Colonic mucosa (tissue), 4 donors: ENCODE measurements at regions not wholly inside any gene's neighbourhood (a gene's known extent, or its start where the extent isn't known, plus 50 kb on each side); places are given as distances from the start of the nearest gene placed in this dataset.

Experiments used
- DNase-seq: peaks from one replicate; pipeline ENCODE4 v3.0.0-alpha.2; 2020
- H3K27ac ChIP-seq: fragments of 200-600 bp; one replicate; pipeline ENCODE4 v1.8.0; 2021
- H3K27me3 ChIP-seq: fragments of 200-600 bp; one replicate; pipeline ENCODE4 v1.8.0; 2021
- H3K36me3 ChIP-seq: fragments of 200-600 bp; one replicate; pipeline ENCODE4 v1.8.0; 2021
- H3K4me1 ChIP-seq: fragments of 200-600 bp; one replicate; pipeline ENCODE4 v1.8.0; 2021; ENCODE audit warnings: mild to moderate bottlenecking
- H3K4me3 ChIP-seq: fragments of 200-600 bp; one replicate; pipeline ENCODE4 v1.8.0; 2021
- H3K9ac ChIP-seq, 2 donors: one replicate each; pipeline ENCODE4 v1.7.0; 2013; ENCODE audit warnings: control low read depth in 2 of 2, low read depth in 2 of 2, low read length in 2 of 2
- H3K9me3 ChIP-seq: fragments of 200-600 bp; one replicate; pipeline ENCODE4 v1.8.0; 2021
- CTCF ChIP-seq: fragments of 200-600 bp; IDR thresholded peaks from one replicate; pipeline ENCODE4 v1.8.0; 2022; ENCODE audit warnings: antibody characterized with exemption, mild to moderate bottlenecking
- intact Hi-C: fragments of 100-400 bp; cut with DNase I; formaldehyde crosslinking; loops from one replicate; pipeline ENCODE4 v1.14.1; 2022
- donor health status: healthy.
- donor health status: DM: no; HTN: no; CAD: no.
- donor health status: DM: no; HTN: no; CAD: no.

- Histone ChIP-seq H3K36me3 (no peaks in the 10 kb centered on the region), H3K9ac (no peak overlapping the region), H3K4me3 (no peak overlapping the region), H3K9me3 (no peaks in the 10 kb centered on the region), H3K4me1 (no peaks in the 10 kb centered on the region), H3K27ac (no peak overlapping the region), H3K27me3 (no peaks in the 10 kb centered on the region)
- no peak for DNase-seq
- no peak for TF ChIP-seq CTCF
- intact Hi-C loops: no loop called here
These were observed 239.1 kb downstream of the SCG2 start for GRCh38 chr2:223363085-223363484.

- no peak overlapping the region for H3K9ac ChIP-seq
- H3K9me3 ChIP-seq: no peaks in the 10 kb centered on the region
- no peak overlapping the region for H3K4me3 ChIP-seq
- H3K27ac ChIP-seq: no peak overlapping the region
- no peak for TF ChIP-seq CTCF
- H3K27me3 ChIP-seq: no peaks in the 10 kb centered on the region
- no peaks in the 10 kb centered on the region for H3K4me1 ChIP-seq
- H3K36me3 ChIP-seq: no peaks in the 10 kb centered on the region
- no peak for DNase-seq
- intact Hi-C loops: no loop called here
These were observed 236.9 kb downstream of the SCG2 start for GRCh38 chr2:223365158-223365679.

- Histone ChIP-seq H3K36me3 (no peaks in the 10 kb centered on the region), H3K27ac (no peak overlapping the region), H3K27me3 (no peaks in the 10 kb centered on the region), H3K4me3 (no peak overlapping the region), H3K9ac (no peak overlapping the region), H3K9me3 (no peaks in the 10 kb centered on the region), H3K4me1 (no peaks in the 10 kb centered on the region)
- DNase-seq: no peak
- intact Hi-C loops: no loop called here
- TF ChIP-seq CTCF: no peak
These were observed 235.6 kb downstream of the SCG2 start for GRCh38 chr2:223366566-223366965.

- no peak for DNase-seq
These were observed 233.7 kb downstream of the SCG2 start for GRCh38 chr2:223368481-223368880.

GRCh38 chr2:223369889-223370288 is 232.3 kb downstream of the SCG2 start:
- Histone ChIP-seq H3K27ac (no peak overlapping the region), H3K4me1 (no peaks in the 10 kb centered on the region), H3K9ac (no peak overlapping the region), H3K36me3 (no peaks in the 10 kb centered on the region), H3K4me3 (no peak overlapping the region), H3K27me3 (no peaks in the 10 kb centered on the region), H3K9me3 (no peaks in the 10 kb centered on the region)
- intact Hi-C loops: loop anchor here (10.0 kb wide), 1 partner anchor 395 kb away; no protein-coding TSS in a partner anchor
- TF ChIP-seq CTCF: no peak
- no peak for DNase-seq

More at GRCh38 chr2:223368481-223368880, 233.7 kb downstream of the SCG2 start:
- Histone ChIP-seq H3K9me3 (no peaks in the 10 kb centered on the region), H3K9ac (no peak overlapping the region), H3K4me3 (no peak overlapping the region), H3K36me3 (no peaks in the 10 kb centered on the region), H3K27ac (no peak overlapping the region), H3K4me1 (no peaks in the 10 kb centered on the region), H3K27me3 (no peaks in the 10 kb centered on the region)
- intact Hi-C loops: no loop called here
- no peak for TF ChIP-seq CTCF
